HepG2 (cell line): ENCODE measurements at regions not wholly inside any gene's neighbourhood (a gene's known extent, or its start where the extent isn't known, plus 50 kb on each side); places are given as distances from the start of the nearest gene placed in this dataset.

Experiments
- BCL6 ChIP-seq: IDR thresholded peaks from 2 replicates; pipeline ENCODE4 v1.6.1; 2016; ENCODE audit warnings: missing genetic modification reagents, missing compliant biosample characterization
- BRCA1 ChIP-seq: sonication (generic); formaldehyde crosslinking; IDR thresholded peaks from 2 replicates; pipeline ENCODE4 v1.4.0; 2020; ENCODE audit warnings: missing genetic modification reagents
- CAMTA2 ChIP-seq: sonication (generic); formaldehyde crosslinking; IDR thresholded peaks from 2 replicates; pipeline ENCODE4 v1.4.0; 2020; ENCODE audit warnings: mild to moderate bottlenecking, missing genetic modification reagents, borderline replicate concordance
- GABPB1 ChIP-seq: IDR thresholded peaks from 2 replicates; pipeline ENCODE4 v1.6.1; 2016; ENCODE audit warnings: mild to moderate bottlenecking, missing genetic modification reagents, moderate library complexity, missing compliant biosample characterization
- HNRNPL ChIP-seq: fragments of 200-400 bp; formaldehyde crosslinking; IDR thresholded peaks from 2 replicates; pipeline ENCODE4 v1.6.1; 2017; ENCODE audit warnings: mild to moderate bottlenecking, low read depth, low read length
- KLF11 ChIP-seq: IDR thresholded peaks from 2 replicates; pipeline ENCODE4 v1.6.1; 2016; ENCODE audit warnings: missing compliant biosample characterization
- MAZ ChIP-seq, 2 experiments: sonication (generic) in 1 of 2; formaldehyde crosslinking in 1 of 2; IDR thresholded peaks; 2 replicates each; pipeline versions ENCODE4 v1.5.0 to v1.6.1; 2012 to 2020; ENCODE audit warnings: low read depth in 2 of 2, mild to moderate bottlenecking in 2 of 2, borderline replicate concordance in 1 of 2, improper control_type of control experiment in 1 of 2, low read length in 1 of 2, missing genetic modification reagents in 1 of 2, moderate library complexity in 1 of 2
- MTA1 ChIP-seq: sonication (generic); formaldehyde crosslinking; IDR thresholded peaks from 2 replicates; pipeline ENCODE4 v1.4.0; 2020; ENCODE audit warnings: missing genetic modification reagents, mild to moderate bottlenecking, borderline replicate concordance
- PITX1 ChIP-seq: sonication (generic); formaldehyde crosslinking; IDR thresholded peaks from 2 replicates; pipeline ENCODE4 v1.5.1; 2020; ENCODE audit warnings: mild to moderate bottlenecking, missing genetic modification reagents
- SMAD3 ChIP-seq: sonication (generic); formaldehyde crosslinking; IDR thresholded peaks from 2 replicates; pipeline ENCODE4 v1.4.0; 2020; ENCODE audit warnings: missing genetic modification reagents
- SP4 ChIP-seq: sonication (generic); formaldehyde crosslinking; IDR thresholded peaks from 2 replicates; pipeline ENCODE4 v1.8.1; 2023; ENCODE audit warnings: mild to moderate bottlenecking, missing genetic modification reagents
- ZNF121 ChIP-seq: sonication (generic); formaldehyde crosslinking; IDR thresholded peaks from 2 replicates; pipeline ENCODE4 v1.5.0; 2020; ENCODE audit warnings: mild to moderate bottlenecking, missing genetic modification reagents
- ZNF232 ChIP-seq: sonication (generic); formaldehyde crosslinking; IDR thresholded peaks from 2 replicates; pipeline ENCODE4 v1.4.0; 2020; ENCODE audit warnings: missing genetic modification reagents, borderline replicate concordance
- ZNF777 ChIP-seq: sonication (generic); formaldehyde crosslinking; IDR thresholded peaks from 2 replicates; pipeline ENCODE4 v1.4.0; 2020; ENCODE audit warnings: missing genetic modification reagents
- ZNF792 ChIP-seq: IDR thresholded peaks from 2 replicates; pipeline ENCODE4 v1.6.1; 2016
- TF ChIP-seq, protein P1 (sequence below): sonication (generic); formaldehyde crosslinking; IDR thresholded peaks from 2 replicates; pipeline ENCODE4 v1.9.0; 2021; ENCODE audit warnings: missing genetic modification reagents, borderline replicate concordance
- TF ChIP-seq, protein P2 (sequence below): sonication (generic); formaldehyde crosslinking; IDR thresholded peaks from 2 replicates; pipeline ENCODE4 v1.5.0; 2020; ENCODE audit warnings: mild to moderate bottlenecking, missing genetic modification reagents
- TF ChIP-seq, protein P3 (sequence below), 2 experiments: sonication (generic) in 1 of 2; formaldehyde crosslinking in 1 of 2; IDR thresholded peaks; 2 replicates each; pipeline versions ENCODE4 v1.6.1 to v1.9.0; 2014 to 2022; ENCODE audit warnings: antibody characterized with exemption in 1 of 2, borderline replicate concordance in 1 of 2, inconsistent platforms in 1 of 2, low read depth in 1 of 2, missing genetic modification reagents in 1 of 2

GRCh38 chr22:46070215-46070802 is 80.0 kb upstream of the PPARA start (continued):
- 0 out of 2 replicates have a peak, but pooled peaks have one; percentile 40 for TF ChIP-seq MTA1
- TF ChIP-seq ZNF121 (CRISPR knock-in tag) = no peak
- no peak for TF ChIP-seq ZNF232 (CRISPR knock-in tag)
- peak; percentile 74 for TF ChIP-seq BCL6
- TF ChIP-seq, protein P1, sequence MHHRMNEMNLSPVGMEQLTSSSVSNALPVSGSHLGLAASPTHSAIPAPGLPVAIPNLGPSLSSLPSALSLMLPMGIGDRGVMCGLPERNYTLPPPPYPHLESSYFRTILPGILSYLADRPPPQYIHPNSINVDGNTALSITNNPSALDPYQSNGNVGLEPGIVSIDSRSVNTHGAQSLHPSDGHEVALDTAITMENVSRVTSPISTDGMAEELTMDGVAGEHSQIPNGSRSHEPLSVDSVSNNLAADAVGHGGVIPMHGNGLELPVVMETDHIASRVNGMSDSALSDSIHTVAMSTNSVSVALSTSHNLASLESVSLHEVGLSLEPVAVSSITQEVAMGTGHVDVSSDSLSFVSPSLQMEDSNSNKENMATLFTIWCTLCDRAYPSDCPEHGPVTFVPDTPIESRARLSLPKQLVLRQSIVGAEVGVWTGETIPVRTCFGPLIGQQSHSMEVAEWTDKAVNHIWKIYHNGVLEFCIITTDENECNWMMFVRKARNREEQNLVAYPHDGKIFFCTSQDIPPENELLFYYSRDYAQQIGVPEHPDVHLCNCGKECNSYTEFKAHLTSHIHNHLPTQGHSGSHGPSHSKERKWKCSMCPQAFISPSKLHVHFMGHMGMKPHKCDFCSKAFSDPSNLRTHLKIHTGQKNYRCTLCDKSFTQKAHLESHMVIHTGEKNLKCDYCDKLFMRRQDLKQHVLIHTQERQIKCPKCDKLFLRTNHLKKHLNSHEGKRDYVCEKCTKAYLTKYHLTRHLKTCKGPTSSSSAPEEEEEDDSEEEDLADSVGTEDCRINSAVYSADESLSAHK (CRISPR knock-in tag) = no peak
- TF ChIP-seq KLF11 (CRISPR knock-in tag) = no peak
- TF ChIP-seq CAMTA2 (CRISPR knock-in tag) = no peak
- TF ChIP-seq, protein P2, sequence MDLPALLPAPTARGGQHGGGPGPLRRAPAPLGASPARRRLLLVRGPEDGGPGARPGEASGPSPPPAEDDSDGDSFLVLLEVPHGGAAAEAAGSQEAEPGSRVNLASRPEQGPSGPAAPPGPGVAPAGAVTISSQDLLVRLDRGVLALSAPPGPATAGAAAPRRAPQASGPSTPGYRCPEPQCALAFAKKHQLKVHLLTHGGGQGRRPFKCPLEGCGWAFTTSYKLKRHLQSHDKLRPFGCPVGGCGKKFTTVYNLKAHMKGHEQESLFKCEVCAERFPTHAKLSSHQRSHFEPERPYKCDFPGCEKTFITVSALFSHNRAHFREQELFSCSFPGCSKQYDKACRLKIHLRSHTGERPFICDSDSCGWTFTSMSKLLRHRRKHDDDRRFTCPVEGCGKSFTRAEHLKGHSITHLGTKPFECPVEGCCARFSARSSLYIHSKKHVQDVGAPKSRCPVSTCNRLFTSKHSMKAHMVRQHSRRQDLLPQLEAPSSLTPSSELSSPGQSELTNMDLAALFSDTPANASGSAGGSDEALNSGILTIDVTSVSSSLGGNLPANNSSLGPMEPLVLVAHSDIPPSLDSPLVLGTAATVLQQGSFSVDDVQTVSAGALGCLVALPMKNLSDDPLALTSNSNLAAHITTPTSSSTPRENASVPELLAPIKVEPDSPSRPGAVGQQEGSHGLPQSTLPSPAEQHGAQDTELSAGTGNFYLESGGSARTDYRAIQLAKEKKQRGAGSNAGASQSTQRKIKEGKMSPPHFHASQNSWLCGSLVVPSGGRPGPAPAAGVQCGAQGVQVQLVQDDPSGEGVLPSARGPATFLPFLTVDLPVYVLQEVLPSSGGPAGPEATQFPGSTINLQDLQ (CRISPR knock-in tag) = no peak
- no peak for TF ChIP-seq MAZ (IDR thresholded peaks at IDR 0.05; ENCODE audit: borderline replicate concordance, low read depth, low read length)
- TF ChIP-seq MAZ (CRISPR knock-in tag; IDR thresholded peaks at IDR 0.05; ENCODE audit: low read depth) = no peak
- TF ChIP-seq SP4 (CRISPR knock-in tag) = no peak
- no peak for TF ChIP-seq SMAD3 (CRISPR knock-in tag)
- TF ChIP-seq HNRNPL = 0 out of 2 replicates have a peak, but pooled peaks have one; percentile 38
- TF ChIP-seq PITX1 (CRISPR knock-in tag) = no peak
- TF ChIP-seq ZNF777 (CRISPR knock-in tag) = peak; percentile 26; the same call in 1 of the 2 replicates
- no peak for TF ChIP-seq ZNF792 (CRISPR knock-in tag)
- peak; percentile 28; the same call in 1 of the 2 replicates for TF ChIP-seq GABPB1 (CRISPR knock-in tag)
- TF ChIP-seq, protein P3, sequence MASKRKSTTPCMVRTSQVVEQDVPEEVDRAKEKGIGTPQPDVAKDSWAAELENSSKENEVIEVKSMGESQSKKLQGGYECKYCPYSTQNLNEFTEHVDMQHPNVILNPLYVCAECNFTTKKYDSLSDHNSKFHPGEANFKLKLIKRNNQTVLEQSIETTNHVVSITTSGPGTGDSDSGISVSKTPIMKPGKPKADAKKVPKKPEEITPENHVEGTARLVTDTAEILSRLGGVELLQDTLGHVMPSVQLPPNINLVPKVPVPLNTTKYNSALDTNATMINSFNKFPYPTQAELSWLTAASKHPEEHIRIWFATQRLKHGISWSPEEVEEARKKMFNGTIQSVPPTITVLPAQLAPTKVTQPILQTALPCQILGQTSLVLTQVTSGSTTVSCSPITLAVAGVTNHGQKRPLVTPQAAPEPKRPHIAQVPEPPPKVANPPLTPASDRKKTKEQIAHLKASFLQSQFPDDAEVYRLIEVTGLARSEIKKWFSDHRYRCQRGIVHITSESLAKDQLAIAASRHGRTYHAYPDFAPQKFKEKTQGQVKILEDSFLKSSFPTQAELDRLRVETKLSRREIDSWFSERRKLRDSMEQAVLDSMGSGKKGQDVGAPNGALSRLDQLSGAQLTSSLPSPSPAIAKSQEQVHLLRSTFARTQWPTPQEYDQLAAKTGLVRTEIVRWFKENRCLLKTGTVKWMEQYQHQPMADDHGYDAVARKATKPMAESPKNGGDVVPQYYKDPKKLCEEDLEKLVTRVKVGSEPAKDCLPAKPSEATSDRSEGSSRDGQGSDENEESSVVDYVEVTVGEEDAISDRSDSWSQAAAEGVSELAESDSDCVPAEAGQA (IDR thresholded peaks at IDR 0.05; ENCODE audit: low read depth) = no peak
- TF ChIP-seq, protein P3 (CRISPR knock-in tag; IDR thresholded peaks at IDR 0.05; ENCODE audit: borderline replicate concordance) = no peak
- TF ChIP-seq BRCA1 (CRISPR knock-in tag) = no peak
